ENCODE measurements at regions not wholly inside any gene's neighbourhood (a gene's known extent, or its start where the extent isn't known, plus 50 kb on each side); places are given as distances from the start of the nearest gene placed in this dataset.

GRCh38 chr3:22981861-22982260 is 221.3 kb upstream of the UBE2E2 start:
- Histone ChIP-seq H3K36me3 (no peaks in the 10 kb centered on the region), H3K4me3 (no peak overlapping the region), H3K4me1 (no peaks in the 10 kb centered on the region), H3K27ac (no peak overlapping the region), H3K27me3 (no peaks in the 10 kb centered on the region), H3K9me3 (peaks cover 0 to 9% (median 6%) of the 10 kb centered on the region in 4 donors)
- intact Hi-C loops (cut with DNase I; ENCODE audit: low total_unique reads): no loop called here
- TF ChIP-seq POLR2AphosphoS5 (IDR thresholded peaks at IDR 0.05) (no peak), EP300 (IDR thresholded peaks at IDR 0.05) (no peak), CTCF (IDR thresholded peaks at IDR 0.05) (no peak), POLR2A (IDR thresholded peaks at IDR 0.05) (no peak)
- 44 to 77% (median 54%) methylated on average over 2 of the region's 2 CpGs for WGBS, 5 donors
- DNase-seq: no peak

- no peak for TF ChIP-seq POLR2AphosphoS5 (IDR thresholded peaks at IDR 0.05)
- no peak for TF ChIP-seq CTCF (IDR thresholded peaks at IDR 0.05)
- no peak overlapping the region for H3K4me3 ChIP-seq
- no peaks in the 10 kb centered on the region for H3K4me1 ChIP-seq
- H3K9me3 ChIP-seq: peaks cover 0 to 9% (median 6%) of the 10 kb centered on the region in 4 donors
- intact Hi-C loops (cut with DNase I; ENCODE audit: low total_unique reads): no loop called here
- H3K27ac ChIP-seq: no peak overlapping the region
- H3K36me3 ChIP-seq: no peaks in the 10 kb centered on the region
- H3K27me3 ChIP-seq: no peaks in the 10 kb centered on the region
- DNase-seq: no peak
- 75 to 80% (median 79%) methylated on average over 7 of the region's 7 CpGs for WGBS, 5 donors
Observed at GRCh38 chr3:22982981-22983587, 220.0 kb upstream of the UBE2E2 start.

GRCh38 chr3:22986958-22987357 is 216.2 kb upstream of the UBE2E2 start:
- TF ChIP-seq CTCF (IDR thresholded peaks at IDR 0.05): no peak
- TF ChIP-seq POLR2A (IDR thresholded peaks at IDR 0.05): no peak
- TF ChIP-seq EP300 (IDR thresholded peaks at IDR 0.05): no peak
- TF ChIP-seq POLR2AphosphoS5 (IDR thresholded peaks at IDR 0.05): no peak

GRCh38 chr3:22988566-22988965 is 214.6 kb upstream of the UBE2E2 start:
- H3K9me3 ChIP-seq: peaks cover 0 to 9% (median 6%) of the 10 kb centered on the region in 4 donors
- H3K36me3 ChIP-seq: no peaks in the 10 kb centered on the region
- TF ChIP-seq POLR2AphosphoS5 (IDR thresholded peaks at IDR 0.05): no peak
- TF ChIP-seq EP300 (IDR thresholded peaks at IDR 0.05): no peak
- no peak for TF ChIP-seq CTCF (IDR thresholded peaks at IDR 0.05)
- no peak for TF ChIP-seq POLR2A (IDR thresholded peaks at IDR 0.05)
- intact Hi-C loops (cut with DNase I; ENCODE audit: low total_unique reads): no loop called here
- no peak overlapping the region for H3K27ac ChIP-seq
- H3K4me3 ChIP-seq: no peak overlapping the region
- DNase-seq: no peak
- H3K27me3 ChIP-seq: no peaks in the 10 kb centered on the region
- H3K4me1 ChIP-seq: no peaks in the 10 kb centered on the region

More at GRCh38 chr3:22986958-22987357, 216.2 kb upstream of the UBE2E2 start:
- Histone ChIP-seq H3K4me3 (no peak overlapping the region), H3K27me3 (no peaks in the 10 kb centered on the region), H3K27ac (no peak overlapping the region), H3K9me3 (peaks cover 0 to 9% (median 6%) of the 10 kb centered on the region in 4 donors), H3K4me1 (no peaks in the 10 kb centered on the region), H3K36me3 (no peaks in the 10 kb centered on the region)
- intact Hi-C loops (cut with DNase I; ENCODE audit: low total_unique reads): no loop called here
- DNase-seq: no peak

All from stomach (tissue), 8 donors.